OCI-M2 (cell line): ENCODE measurements at regions not wholly inside any gene's neighbourhood (a gene's known extent, or its start where the extent isn't known, plus 50 kb on each side); places are given as distances from the start of the nearest gene placed in this dataset.
"Not testable (repeated sequence)": the region's sequence is repeated elsewhere in the genome, so short reads cannot be mapped to it uniquely, and the experiment has no call there.

Source experiments
- DNase-seq: peaks from one replicate; lab custom pipeline; 2025; ENCODE audit not compliant: unreplicated experiment; lab: John Stamatoyannopoulos, UW

DNA sequence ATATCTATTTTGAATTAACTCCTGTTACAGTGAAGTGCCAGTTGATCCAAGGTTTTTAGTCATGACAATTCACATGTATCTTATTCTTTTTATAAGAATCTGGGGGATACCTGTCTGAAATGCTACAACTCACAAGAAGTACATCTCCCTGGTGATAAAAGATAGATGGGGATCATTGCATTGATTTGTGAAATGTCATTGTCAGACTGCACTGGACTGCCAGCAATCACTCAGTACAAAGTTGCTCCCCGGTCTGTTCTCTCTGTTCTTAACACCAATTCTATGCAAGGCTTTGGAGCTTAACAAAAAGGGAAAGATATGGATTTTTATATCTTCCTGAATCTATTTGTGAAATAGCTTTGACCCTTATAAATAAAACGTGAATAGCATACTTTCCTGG is 171.8 kb upstream of the PCSK5 start:
- DNase-seq = no peak

DNA sequence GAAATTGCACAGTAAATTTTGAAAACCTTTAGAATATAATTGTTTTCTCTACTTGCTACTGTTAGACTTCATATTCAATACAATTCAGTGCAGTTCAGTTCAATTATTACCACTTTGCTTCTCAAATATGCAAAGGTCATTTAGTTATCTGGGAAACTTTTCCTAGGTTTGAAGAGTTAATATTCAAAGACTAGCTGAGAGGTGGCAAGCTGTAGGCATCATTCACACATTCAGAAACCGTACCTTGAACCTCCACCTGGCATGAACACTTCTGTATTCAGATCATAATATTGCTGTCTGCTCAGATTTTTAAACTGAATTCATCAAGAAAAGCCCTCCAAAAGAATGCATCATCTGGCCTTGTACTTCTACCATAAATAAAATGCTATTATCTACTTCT is 162.1 kb upstream of the PCSK5 start:
- DNase-seq = no peak

DNA sequence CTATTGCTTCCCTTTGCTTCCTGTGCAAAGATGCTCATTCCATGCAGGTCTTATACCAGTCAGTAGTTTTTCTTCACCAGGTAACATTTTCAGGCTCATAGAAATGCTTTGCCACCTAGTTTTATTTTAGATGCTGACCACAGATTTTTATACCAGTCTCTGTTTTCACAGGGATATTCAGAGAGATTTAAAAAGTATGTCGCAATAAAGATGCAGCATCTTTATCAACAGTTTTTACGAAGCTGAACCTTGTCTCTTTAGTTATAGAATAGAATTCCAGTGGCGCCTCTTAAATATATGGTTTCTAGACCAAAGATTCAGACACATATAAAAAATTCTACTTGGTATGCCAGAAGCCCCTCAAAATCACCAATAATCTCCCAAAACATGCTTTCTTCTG is 155.7 kb upstream of the PCSK5 start:
- DNase-seq = no peak

DNA sequence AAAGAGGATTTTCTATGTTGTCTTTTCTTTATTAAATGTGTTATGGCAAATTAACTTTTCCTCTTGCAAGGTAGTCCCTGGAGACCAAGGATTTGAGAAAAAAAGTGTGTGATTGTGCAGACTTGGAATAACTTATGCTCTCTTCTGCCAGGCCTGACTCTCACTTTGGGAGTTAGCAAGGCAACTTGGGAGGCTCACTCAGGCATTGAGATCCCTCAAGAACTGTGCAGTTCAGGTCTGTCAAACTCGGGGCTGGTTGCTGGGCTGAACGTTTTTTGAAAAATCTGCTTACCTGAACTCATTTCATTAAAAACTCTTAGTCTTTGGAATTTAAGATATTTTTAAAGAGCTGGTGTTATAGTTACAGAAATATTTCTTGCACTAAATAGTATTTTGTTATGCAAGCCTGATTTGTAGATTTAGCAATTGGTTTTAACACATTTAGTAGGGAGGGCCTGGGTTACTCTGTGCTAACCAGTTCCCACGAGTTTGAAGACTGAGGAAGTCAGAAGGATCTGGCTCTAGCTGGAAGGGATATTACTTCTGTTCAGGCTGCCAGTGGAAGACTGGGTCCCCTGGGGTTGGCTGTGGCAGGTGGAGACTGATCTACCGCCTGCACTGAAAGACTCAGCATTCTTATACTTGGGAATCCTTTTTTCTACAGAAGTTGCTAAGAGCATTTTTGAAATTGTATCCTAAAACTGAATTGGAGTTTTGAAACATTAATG is 150.4 kb upstream of the PCSK5 start:
- DNase-seq = no peak

DNA sequence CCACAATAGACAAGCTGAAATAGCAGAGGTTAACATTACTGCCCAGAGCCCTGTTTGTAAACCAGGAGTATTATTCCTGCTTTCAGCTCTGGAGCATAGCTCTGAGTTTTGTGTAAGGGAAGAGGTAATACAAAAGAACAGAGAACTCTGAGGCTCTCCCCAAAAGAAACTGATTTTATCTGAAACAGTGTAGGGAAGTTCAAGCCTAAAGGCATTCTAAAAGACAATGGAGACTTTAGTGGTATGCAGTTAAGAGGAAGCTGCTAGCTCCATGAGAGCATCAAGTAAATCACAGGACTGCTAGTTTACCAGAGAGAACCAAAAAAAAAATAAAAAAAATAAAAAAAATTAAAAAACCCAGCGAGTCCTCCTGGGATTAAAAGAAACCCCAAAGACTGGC is 146.6 kb upstream of the PCSK5 start:
- DNase-seq = no peak

DNA sequence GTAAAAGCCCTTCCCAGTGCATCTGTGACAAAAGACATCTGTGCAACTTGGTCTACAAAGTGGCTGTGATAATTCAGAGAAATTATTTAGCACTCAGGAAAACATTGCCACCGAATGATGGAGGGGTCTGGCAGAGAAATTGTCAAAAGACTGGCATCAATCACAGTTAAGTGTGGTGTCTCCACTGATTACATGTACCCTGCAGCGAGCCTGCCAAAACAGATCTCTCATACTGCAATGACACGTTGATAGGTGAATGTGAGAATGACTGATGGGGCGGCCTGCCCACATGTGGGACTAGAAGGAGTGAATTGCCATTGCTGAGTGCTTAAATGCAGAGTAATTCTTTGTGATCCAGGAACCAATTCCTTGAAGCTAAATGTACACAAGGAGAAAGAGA is 136.4 kb upstream of the PCSK5 start:
- no peak for DNase-seq

DNA sequence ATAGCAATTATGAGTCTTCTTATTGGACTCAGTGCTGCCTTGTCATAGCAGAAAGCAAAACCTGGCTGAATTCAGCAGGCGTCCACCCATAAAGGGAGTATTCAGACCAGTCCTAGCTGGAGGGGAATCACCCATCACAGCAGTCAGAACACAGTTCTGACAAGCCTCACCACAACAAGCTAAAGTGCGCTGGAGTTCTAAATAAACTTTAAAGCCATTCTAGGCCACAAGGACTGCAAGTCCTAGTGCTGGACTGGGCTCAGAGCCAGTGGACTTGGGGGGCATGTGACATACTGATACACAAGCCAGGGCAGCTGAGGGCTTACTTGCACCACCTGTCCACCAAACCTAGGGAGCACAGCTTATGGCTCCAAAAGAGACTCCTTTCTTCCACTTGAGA is 115.3 kb upstream of the PCSK5 start:
- DNase-seq = no peak

DNA sequence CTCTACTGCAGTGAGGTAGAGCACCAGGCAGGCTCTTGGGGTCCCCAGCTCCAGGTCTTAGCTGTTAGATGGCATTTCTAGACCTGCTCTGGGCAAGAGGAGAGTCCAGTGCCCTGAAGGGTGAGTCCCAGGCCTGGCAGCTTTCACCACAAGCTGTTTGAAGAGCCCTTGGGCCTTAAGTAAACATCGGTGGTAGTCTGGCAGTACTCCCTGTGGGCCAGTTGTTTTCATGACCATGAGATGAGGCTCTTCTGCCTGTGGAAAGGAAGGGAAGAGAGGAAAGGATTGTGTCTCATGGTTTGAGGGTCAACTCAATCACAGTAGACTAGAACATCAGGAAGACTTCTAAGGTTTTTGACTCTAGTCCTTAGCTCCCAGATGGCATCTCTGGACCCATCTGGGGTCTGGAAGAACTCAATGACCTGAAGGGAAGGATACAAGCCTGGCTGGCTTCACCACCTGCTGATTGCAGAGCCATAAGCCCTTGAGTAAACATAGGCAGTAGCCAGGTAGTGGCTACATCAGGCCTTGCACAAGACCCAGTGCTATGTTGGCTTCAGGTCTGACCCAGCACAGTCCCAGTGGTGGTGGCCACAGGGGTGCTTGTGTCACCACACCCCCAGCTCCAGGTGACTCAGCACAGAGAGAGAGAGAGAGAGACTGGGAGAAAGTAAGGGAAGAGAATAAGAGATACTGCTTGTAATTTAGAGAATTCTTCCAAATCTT is 114.3 kb upstream of the PCSK5 start:
- DNase-seq = no peak

DNA sequence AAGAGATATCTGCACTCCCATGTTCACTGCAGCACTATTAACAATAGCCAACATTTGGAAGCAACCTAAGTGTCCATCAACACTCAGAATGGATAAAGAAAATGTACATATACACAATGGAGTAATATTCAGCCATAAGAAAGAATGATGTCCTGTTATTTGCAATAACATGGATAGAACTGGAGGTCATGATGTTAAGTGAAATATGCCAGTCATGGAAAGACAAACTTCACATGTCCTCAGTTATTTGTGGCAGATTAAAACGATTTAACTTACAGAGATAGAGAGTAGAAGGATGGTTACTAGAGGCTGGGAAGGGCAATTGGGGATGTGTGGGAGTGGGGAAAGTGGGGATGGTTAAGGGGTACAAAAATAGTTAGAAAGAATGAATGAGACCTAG is 110.3 kb upstream of the PCSK5 start:
- no peak for DNase-seq

DNA sequence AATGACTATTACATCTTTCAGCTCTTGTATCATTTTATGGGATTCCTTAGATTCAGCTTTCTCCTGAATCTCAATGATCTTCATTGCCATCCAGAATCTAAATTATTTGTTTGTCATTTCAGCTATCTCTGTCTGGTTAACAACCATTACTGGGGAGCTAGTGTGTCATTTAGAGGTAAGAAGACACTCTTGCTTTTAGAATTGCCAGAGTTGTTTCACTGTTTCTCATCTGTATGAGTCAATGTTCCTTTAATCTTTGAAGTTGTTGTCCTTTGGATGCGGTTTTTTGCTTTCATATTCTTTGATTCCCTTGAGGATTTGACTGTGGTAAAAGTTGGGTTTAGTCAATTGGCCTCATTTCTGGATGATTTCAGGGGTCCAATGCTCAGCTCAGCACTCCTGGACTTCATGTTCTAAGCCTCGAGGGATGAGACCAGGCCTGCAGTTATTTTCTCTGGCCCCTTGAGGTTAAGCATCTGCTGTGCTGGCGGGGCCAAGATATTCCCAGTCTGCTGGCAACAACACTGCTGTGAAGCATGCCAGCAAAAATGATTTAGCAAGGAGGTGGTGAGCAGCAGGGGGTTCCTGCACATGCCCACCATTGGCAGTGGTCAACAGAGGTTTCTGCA is 102.4 kb upstream of the PCSK5 start:
- DNase-seq = no peak

DNA sequence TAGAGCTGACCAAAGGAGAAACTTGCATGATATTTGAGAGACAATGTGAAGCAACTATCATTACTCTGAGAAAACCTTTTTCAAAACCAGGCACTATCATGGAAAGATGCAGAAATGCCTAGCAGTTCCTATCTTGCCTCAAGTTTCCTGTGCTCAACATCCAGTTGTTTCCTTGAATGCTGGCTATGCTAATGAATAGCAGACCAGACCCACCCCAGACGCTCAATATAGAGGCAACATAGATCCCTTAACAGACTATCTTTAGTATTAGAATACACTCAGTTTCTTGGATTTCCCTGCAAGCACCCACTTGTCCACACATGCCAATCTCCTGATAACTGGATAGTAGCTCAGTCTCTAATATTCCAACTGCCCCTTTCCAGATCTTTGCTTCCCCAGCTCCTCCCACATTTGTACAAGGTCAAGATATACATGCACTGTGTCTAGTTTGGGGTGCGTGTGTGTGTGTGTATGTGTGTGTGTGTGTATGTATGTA is 93.3 kb upstream of the PCSK5 start:
- no peak for DNase-seq

DNA sequence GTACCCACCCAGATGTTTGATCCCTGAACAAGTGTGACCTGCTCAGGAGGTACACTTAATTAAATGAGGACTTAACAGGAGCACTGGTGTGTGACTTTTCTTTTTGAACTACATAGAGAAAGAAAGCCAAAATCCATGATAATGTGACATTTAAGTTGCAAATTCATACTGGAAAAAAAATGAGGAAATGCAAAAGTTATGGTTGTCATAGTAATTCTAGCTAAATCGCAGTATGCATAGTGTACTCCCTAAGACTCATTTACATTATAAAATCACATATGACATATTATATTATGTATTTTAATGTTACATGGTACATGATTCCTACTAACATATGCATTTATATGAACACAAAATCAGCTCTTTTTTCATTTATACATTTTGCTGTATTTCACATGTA is 92.0 kb upstream of the PCSK5 start:
- DNase-seq = no peak

DNA sequence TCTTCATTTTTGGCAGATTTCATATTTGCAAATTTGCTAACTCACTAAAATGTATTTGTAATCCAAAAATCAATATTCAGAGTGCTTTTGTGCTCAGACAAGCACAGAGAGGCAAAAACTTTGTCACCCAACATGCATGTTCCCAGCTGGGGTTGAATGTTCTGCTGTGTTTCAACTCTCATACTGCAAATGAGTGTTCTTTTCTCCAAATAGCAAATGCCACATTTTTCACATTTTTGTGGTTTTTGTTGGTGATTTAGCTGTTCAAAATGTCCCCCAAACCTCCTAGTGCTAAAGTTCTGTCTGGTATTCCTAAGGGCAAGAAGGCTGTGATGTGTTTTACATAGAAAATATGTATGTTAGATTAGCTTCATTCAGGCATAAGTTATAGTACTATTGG is 87.3 kb upstream of the PCSK5 start:
- DNase-seq = no peak

DNA sequence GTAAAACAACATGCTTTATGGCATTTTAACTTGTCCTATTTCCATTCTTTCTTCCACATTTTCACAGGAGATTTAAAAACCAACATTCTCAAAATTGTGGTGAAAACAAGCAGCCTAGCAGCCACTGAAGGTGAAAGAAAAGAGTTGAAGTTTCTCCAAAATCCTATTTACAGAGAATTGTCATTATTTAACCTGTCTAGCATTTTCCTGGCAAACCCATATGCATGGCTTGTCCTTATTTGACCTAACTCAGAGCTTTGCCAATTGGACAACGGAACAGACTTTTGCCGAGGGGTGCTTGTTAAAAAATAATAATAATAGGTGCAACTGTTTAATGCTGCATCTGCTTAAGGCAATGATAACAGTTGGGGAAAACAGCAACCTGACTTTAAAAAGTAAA is 80.4 kb upstream of the PCSK5 start:
- no peak for DNase-seq

DNA sequence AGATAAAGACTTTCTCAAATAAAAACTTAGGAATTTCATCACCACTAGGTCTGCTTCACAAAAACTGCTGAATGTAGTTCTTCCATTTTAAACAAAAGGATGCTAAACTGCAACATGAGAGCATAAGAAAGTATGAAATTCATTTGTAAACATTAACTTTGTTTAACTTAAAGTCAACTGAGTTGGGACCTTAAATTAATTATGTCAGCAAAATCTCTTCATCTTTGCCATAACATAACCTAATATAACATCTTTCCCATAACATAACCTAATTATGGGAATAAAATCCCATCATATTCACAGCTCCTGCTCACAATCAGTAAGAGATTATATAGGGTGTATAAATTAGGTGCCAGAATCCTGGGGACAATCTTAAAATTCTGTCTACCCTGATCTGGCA is 78.8 kb upstream of the PCSK5 start:
- DNase-seq = no peak

DNA sequence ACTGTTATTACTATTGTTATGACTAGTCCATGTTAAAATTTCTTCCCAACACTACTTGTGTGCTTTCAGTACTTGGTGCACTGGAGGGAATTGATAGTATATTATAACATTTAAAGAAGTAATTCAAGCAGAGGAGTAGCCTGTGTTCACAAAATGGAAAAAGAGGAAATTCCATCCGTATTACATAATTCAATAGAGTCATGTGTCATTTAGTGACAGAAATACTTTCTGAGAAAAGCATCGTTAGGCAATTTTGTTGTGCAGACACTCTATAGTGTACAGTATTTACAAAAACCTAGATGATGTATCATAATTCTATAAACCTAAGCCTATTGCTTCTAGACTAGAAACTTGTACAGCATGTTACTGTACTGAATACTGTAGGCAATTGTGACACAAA is 78.3 kb upstream of the PCSK5 start:
- no peak for DNase-seq

DNA sequence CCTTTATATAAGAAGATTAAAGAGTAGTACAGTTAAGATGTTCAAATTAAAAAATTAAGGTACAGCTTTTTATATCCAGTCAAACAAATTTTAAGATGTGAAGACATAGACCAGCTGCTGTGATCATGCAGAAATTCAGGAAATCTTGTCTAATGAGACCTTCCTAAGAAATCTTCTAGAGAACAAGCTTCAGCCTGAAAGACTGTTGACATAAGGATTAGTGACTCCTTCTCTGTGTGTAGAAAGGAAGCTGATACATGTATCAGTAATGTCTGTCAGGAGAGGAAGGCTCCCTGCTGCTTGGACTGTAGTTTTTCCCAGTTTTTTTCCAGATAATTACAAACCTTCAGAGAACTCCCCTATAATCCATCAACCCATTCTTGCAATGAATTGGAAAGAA is 75.8 kb upstream of the PCSK5 start:
- no peak for DNase-seq

DNA sequence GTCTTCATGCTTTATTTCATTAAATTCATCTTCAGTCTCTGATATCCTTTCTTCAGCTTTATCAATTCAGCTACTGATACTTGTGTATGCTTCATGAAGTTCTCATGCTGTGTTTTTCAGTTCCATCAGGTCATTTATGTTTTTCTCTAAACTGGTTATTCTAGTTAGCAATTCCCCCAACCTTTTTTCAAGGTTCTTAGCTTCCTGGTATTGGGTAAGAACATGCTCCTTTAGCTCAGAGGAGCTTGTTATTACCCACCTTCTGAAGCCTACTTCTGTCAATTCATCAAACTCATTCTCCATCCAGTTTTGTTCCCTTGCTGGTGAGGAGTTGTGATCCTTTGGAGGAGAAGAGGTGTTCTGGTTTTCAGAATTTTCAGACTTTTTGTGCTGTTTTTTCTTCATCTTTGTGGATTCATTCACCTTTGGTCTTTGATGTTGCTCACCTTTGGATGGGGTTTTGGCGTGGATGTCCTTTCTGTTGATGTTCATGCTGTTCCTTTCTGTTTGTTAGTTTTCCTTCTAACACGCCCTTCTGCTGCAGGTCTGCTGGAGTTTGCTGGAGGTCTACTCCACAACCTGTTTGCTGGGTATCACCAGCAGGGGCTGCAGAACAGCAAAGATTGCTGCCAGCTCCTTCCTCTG is 69.9 kb upstream of the PCSK5 start:
- not testable (repeated sequence) for DNase-seq

DNA sequence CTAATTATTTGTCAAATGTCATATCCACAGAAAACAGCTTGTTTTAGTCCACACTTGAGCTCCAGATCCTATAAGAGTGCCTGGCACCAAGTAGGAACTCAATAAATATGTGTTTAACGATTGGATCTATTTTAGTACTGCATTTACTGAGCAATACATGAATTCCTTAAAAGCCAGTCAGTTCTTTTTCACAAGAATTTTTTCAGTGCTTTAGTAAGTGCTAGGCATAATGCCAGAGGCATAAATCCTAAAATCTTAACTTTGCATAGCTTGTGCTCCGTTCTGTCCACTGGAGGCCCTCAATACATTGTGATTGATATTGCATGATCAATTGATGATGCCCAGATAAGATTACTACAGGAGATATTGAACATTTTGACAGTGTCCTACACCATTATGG is 67.3 kb upstream of the PCSK5 start:
- no peak for DNase-seq

DNA sequence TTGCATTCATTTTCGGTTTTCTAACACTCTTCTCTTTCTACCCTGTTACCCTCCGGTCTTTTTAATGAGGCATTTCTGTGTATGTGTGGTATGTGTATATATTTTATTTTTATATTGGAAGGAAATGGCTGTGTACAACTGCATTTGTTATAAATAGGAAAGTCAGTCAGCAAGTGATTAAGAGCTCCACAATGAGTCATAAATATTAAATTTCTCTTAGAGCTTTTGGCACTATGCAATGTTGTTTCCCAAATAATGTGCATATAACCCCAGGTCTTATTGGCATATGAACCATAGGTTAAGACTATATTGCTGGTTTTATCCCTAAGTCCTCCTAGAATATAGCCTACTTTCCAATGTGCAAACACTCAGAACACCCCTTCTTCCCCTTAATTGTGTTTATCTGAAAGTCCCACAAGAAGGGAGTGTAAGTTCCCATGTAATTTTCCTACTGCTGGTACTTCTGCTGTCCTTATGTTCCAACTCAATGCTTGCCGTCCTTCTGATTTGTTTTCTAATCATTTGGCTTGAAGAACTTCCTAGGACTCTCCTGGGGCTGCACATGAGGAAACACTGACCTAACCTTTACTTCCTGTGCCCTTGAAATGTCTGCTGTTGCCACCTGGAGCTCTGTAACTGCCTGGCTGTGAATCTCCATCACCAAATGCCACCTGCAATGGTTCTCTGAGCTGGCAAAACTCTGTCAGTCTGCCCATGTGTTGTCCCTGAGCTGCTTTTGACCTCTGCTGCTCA is 65.5 kb upstream of the PCSK5 start:
- no peak for DNase-seq

DNA sequence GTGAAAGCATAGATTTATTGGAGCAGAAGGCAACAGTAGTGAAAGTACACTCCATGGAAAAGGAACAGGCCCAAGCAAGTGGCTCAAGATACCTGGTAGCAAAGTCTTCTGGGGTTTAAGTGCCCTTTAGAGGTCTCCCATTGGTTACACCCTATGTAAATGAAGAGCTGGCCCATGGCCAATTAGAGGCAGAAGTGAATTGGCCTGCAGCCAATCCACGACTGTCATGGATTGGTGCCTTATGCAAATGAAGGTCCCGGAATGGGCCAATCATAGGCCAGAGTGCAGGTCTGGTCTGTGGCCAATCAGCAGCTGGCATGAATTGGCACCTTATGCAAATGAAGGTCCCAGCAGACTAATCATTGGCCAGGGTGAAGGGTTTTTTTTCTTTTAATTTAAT is 64.2 kb upstream of the PCSK5 start:
- no peak for DNase-seq
